ENCODE measurements at regions not wholly inside any gene's neighbourhood (a gene's known extent, or its start where the extent isn't known, plus 50 kb on each side); places are given as distances from the start of the nearest gene placed in this dataset.

- DNase-seq (ENCODE audit: low read depth in 3 of 3, low spot score in 2 of 3): no peak
Observed at GRCh38 chr17:72049914-72050313, 70.9 kb upstream of the SOX9 start.

GRCh38 chr17:72053036-72053435, 67.8 kb upstream of the SOX9 start:
- DNase-seq (ENCODE audit: low read depth in 3 of 3, low spot score in 2 of 3): no peak

GRCh38 chr17:72053449-72053848, 67.4 kb upstream of the SOX9 start:
- no peak for DNase-seq (ENCODE audit: low read depth in 3 of 3, low spot score in 2 of 3)

- no peak for DNase-seq (ENCODE audit: low read depth in 3 of 3, low spot score in 2 of 3)
Observed at GRCh38 chr17:72056155-72056554, 64.7 kb upstream of the SOX9 start.

- no peak for DNase-seq (ENCODE audit: low read depth in 3 of 3, low spot score in 2 of 3)
Observed at GRCh38 chr17:72056727-72057290, 64.0 kb upstream of the SOX9 start.

GRCh38 chr17:72060084-72060483, 60.7 kb upstream of the SOX9 start:
- no peak for DNase-seq (ENCODE audit: low read depth in 3 of 3, low spot score in 2 of 3)

- DNase-seq (ENCODE audit: low read depth in 3 of 3, low spot score in 2 of 3): no peak
Observed at GRCh38 chr17:72063262-72063661, 57.6 kb upstream of the SOX9 start.

- DNase-seq (ENCODE audit: low read depth in 3 of 3, low spot score in 2 of 3): no peak
Observed at GRCh38 chr17:72063756-72064450, 56.9 kb upstream of the SOX9 start.

GRCh38 chr17:72064606-72065193, 56.1 kb upstream of the SOX9 start:
- no peak for DNase-seq (ENCODE audit: low read depth in 3 of 3, low spot score in 2 of 3)

GRCh38 chr17:72065556-72065955, 55.3 kb upstream of the SOX9 start:
- no peak for DNase-seq (ENCODE audit: low read depth in 3 of 3, low spot score in 2 of 3)

- DNase-seq (ENCODE audit: low read depth in 3 of 3, low spot score in 2 of 3): no peak
Observed at GRCh38 chr17:72068643-72069042, 52.2 kb upstream of the SOX9 start.

GRCh38 chr17:72069586-72070202, 51.1 kb upstream of the SOX9 start:
- no peak for DNase-seq (ENCODE audit: low read depth in 3 of 3, low spot score in 2 of 3)
